Hypothalamus (tissue), 51 donors: ENCODE measurements at regions not wholly inside any gene's neighbourhood (a gene's known extent, or its start where the extent isn't known, plus 50 kb on each side); places are given as distances from the start of the nearest gene placed in this dataset.

ENCODE experiments used
- DNase-seq, 51 donors: peaks; one replicate each; lab custom pipeline; 2025; lab: John Stamatoyannopoulos, UW

- no peak for DNase-seq
Observed at GRCh38 chr11:23022854-23023253, 162.6 kb upstream of the CCDC179 start.

DNA sequence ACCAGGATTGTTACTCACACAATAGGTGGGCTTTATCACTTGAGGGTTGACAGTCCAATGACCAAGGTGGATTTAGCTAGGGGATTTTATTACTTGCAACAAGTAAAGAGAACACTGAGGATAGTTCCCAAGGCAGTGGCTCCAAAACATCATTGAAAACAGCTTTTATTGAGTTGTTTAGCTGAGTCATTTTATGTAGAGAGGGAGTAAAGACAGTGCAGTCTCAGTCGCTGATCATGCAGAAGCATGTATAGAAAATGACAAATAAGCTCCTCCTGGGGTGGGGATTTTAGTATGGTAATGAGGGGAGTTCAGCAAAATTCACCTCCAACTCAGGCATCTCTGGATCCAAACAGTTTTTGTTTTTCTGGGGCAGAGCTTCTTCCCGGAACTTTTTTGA, 163.0 kb upstream of the CCDC179 start:
- no peak for DNase-seq

DNA sequence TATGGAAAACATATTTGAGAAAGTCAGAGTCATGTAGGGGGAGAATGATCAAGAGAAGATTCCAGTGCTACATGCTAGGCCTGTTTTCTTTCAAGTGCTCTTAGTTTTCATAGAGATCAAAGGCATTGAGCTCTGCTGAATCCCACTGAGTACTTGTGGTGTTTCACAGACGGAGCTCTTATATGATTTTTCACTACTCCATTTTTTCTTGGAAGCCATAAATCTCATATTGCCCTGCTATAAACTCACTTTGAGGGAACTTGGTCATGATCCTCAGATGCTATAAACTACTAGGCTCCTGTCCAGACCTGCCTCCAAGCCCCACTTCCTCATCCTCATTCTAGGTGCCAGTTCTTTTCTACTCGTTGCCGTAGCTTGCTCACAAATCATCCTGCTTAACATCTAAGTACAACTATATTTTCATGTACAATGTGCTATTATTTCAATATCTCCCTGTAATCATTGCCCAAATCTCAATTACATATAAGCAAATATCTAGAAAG, 180.8 kb upstream of the CCDC179 start:
- DNase-seq: no peak

GRCh38 chr11:23058656-23059055, 198.4 kb upstream of the CCDC179 start:
- no peak for DNase-seq

DNA sequence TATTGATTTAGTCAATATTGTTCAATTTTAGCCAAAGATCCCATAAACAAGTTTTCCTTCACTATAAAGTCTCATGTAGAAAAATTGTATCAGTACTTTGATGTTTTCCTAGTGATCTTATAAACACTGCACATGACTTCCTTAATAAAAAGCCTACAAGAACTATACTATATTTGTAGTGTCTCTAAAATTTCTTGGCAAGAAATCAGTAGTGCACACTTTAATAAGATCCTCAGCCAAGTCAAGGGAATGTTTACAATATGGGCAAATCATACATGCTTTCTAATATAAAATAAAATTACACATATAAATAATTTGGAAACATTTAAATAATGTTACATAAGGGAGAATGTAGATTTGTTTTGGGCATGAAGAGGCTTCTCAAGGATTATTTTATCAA, 203.0 kb upstream of the CCDC179 start:
- DNase-seq: no peak

DNA sequence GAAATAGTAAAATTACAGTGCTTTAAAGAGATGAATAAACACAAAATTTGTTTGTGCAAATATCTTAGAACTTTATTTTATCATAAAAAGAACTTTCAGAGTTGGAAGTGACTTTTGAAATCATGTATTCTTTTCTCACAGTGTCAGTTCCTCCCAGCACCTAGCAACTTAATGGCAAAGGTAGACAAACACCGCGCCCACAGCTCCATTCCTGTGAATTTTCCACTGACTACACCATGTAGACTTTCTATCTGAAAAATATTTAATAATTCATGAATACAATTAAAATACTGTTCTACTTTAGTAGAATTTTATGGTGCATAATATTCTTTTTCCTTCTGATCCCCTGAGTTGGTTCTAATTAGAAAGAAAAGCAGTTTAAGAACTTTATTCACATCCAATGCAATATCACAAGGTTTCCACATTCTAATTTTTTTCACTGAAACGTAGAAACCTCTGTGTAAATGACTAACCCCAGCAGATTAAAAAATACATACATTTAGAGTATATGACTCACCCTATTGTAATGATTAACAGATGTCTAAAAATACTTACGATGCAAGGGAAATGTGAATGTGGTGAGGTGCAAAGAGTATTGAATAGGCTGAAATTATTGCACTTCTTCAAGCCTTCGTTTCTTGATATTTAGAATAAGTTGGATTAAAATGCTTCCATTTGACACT, 218.2 kb upstream of the CCDC179 start:
- no peak for DNase-seq

DNA sequence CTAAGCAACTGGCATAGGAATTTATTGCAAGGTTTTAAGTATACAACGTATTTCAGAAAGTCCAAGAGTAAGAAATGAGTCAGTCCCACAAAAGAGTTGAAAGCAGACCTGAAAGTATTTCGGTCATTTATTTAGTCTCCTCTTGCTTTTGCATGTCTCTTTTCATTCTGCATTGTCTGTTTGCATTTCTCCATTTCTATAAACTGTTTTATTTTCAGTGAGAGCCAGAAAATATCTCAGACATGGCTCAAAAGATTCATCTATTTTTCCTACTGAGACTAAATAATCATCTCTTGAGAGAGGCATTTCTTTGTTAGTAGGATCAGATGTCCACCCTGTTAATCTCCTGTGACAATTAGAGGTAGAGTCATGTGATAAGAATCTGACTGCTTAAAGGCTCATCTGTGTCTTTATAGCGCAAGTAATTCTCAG, 219.1 kb upstream of the CCDC179 start:
- no peak for DNase-seq

DNA sequence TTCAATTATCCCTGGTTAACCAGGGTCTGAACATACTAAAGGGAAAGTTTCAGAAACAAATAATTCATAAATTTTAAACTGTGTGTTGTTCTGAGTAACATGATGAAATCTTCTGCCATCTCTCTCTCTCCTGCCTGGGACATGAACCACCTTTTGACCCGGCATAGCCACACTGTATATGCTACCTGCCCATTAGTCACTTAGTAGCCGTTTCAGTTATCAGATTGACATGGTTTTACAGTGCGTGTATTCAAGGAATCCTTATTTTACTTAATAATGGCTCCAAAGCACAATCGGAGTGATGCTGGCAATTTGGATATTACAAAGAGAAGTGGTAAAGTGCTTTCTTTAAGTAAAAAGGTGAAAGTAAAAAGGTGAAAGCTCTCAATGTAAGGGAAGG, 227.1 kb upstream of the CCDC179 start:
- no peak for DNase-seq

DNA sequence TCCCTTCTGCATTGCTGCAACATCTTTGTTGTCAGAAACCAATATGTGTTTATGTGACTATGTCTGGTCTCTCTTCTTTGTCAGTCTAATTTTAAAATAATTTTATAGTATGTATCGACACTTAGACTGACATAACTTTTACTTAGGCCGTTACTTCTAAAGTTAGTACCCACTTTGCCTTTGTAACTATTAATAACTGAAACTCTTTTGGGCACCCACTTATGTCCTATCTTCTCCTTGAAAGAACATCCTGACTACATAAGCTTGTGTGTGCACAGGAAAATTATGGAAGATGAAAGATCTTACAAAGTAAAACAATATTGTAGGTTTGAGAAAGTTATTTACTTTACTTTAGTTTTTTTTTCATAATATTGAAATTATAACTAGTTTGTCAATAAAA, 230.4 kb upstream of the CCDC179 start:
- DNase-seq: no peak

DNA sequence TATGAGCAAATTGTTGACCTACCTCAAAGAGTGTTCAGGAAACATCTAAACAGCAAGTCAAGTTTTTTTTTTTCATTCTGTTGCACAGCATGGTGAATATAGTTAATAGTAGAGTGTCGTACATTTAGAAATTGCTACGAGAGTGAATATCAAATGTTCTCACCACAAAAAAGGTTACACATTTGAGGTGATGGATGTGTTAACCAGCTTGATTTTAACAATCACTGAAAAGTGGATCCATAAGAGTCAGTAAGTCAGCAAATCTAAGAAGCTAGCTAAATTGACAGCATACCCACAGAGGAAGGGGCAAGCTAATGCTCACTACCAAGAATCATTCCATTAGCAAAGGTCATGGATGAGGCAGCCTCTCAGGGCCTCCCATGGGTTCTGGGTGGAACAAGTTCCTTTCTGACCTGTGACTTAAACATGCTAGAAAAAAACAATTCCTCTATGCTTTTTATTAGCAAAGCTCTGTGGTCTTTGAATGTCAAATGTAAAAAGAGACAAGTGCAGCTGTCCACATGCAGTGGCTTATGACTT, 235.4 kb upstream of the CCDC179 start:
- DNase-seq: no peak

DNA sequence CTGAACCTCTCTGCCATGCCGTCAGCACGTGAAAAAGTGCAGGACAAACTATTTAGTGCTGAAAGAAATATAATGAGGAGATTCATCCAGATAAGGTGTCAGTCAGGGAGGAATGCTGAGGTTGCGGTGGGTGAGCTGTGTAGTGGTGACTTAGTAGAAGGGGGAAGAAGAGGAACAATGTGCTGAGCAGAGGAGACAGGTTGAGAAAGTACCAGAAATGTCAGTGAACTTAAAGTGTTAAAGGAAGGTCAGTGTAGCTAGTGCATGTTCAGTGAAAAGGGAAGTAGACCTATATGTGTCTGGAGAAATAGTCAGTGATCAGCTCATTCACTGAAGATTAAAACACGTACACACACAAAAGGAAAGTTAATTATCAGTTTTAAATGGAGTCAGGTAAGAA, 237.6 kb upstream of the CCDC179 start:
- DNase-seq: no peak

- no peak for DNase-seq
Observed at GRCh38 chr11:23099256-23099655, 239.0 kb upstream of the CCDC179 start.

- DNase-seq: no peak
Observed at GRCh38 chr11:23100726-23101125, 240.5 kb upstream of the CCDC179 start.

DNA sequence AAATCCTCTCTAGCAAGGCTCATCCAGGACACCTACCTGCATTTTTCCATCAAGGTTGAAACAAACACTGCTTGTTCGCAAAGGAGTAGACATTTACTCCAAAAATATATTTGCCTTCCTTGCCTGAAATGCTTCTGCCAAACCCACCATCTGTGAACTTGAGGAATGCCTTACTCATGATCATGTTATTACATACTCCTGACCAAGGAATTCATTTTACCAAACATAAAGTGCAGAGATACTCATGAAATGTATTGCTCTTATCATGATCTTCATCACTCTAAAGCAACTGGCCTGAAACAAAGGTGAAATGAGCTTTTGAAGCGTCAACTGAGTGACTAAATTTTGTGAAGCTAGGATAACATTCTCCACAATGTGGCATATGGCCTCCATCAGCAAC, 243.1 kb upstream of the CCDC179 start:
- no peak for DNase-seq

DNA sequence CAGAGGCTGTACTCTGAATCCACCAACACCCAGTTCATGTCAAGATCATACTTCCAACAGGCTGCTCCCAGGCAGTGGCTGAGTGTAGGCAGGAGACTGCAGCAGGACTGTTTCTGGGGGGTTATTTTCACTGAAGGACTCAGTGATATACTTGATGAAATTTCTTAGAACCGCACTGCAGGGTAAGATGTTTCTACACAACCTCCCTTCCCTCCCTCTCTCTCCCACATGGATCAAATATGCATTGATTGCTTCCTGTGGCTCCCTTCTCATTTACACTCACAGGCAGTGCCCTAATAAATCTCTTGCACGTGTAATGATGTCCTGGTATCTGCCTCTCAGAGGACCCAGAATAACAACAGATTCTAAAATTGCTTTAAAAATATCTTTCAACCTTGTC, 251.3 kb upstream of the CCDC179 start:
- no peak for DNase-seq

GRCh38 chr11:23112390-23112789, 252.1 kb upstream of the CCDC179 start:
- DNase-seq: no peak

GRCh38 chr11:23112987-23113886, 253.0 kb upstream of the CCDC179 start:
- peak in 1 of 51 donors; percentile 5 for DNase-seq

GRCh38 chr11:23113887-23114216, 253.6 kb upstream of the CCDC179 start:
- no peak for DNase-seq

- DNase-seq: no peak
Observed at GRCh38 chr11:23123753-23124152, 263.5 kb upstream of the CCDC179 start.

DNA sequence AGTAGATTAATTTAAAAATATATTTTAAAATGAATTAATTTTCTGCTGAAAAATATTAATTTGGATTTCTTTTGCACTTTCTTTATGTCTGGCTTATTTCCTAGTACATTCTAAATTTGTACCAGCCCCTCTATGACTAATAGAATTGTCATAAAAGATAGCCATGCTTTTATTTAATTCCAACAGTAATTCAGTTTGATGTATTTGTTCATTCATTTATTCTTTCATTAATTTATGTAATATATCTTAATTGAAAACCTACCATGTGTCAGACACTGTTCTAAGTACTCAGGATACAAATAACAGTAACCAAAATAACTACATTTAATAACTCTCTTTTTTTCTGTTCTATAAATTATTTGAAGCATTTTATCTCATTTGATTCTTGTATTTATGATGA, 264.0 kb upstream of the CCDC179 start:
- no peak for DNase-seq

DNA sequence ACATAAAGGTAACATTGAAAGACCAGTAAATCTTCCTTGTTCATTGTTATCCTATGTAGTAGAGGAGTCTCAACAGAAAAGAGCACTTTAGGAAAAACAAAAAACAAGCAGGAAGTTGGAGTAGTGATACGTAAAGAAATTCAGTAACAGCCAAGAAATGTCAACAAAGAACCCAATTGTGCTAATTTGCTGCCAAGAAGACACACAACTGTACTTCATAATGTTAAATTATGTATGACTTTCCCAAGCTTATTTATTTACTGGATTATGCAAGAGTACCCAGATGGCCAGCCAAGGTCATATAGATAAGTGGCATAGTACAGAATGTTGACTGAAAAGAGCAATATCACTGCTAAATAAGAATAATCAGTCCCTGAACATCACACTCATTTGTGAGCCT, 264.7 kb upstream of the CCDC179 start:
- DNase-seq: no peak

DNA sequence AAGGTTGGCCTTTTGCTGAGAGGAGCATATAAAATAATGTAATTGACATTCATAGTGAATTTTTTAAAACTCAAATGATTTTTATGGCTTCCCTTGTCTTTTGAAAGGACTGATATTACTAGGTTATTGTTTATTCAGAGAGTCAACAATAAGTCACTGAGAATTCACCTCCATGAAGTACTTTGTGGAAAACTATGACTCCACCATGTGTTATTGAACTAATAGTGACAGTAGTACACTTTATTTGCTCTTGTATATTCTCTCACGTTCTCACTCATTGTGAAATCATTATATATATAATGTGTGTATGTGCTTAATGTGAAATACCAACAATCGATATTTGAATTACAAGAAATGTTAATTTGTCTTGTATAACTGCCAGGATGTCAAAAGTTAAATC, 267.4 kb upstream of the CCDC179 start:
- no peak for DNase-seq
